ENCODE measurements at regions not wholly inside any gene's neighbourhood (a gene's known extent, or its start where the extent isn't known, plus 50 kb on each side); places are given as distances from the start of the nearest gene placed in this dataset.
"Not testable (repeated sequence)": the region's sequence is repeated elsewhere in the genome, so short reads cannot be mapped to it uniquely, and the experiment has no call there.

DNA sequence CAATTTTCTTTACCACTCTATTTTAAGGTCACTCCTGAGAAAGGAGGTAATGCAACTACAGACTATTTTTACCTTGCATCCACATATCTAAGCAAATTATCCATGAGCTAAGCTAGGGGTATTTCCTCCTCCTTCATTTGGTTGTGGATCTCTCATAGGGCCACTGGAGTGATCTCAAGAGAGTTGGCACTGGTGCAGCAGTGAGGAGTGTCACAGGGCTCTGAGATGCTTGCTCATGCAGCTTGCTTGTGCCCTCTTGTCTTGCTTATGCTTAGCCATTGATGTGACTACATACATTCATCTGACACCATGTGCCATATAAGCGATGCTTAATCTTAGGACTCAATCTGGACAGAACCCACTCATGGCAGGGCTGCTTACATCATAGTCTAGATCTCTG lies 950.3 kb downstream of the TSN start:
- TF ChIP-seq CTCF (IDR thresholded peaks at IDR 0.05; ENCODE audit: low read depth, low read length): no peak
- in situ Hi-C loops (cut with HindIII; ENCODE audit: low sequenced_read_pairs): no loop called here
- no peak overlapping the region for H3K4me3 ChIP-seq (ENCODE audit: low read depth, low read length)
- DNase-seq (ENCODE audit: low read depth, low spot score): no peak

GRCh38 chr2:122706757-122707223 lies 951.3 kb downstream of the TSN start:
- no peak overlapping the region for H3K4me3 ChIP-seq (ENCODE audit: low read depth, low read length)
- DNase-seq (ENCODE audit: low read depth, low spot score): no peak
- in situ Hi-C loops (cut with HindIII; ENCODE audit: low sequenced_read_pairs): no loop called here
- TF ChIP-seq CTCF (IDR thresholded peaks at IDR 0.05; ENCODE audit: low read depth, low read length): no peak

GRCh38 chr2:122707224-122707824 lies 951.9 kb downstream of the TSN start:
- in situ Hi-C loops (cut with HindIII; ENCODE audit: low sequenced_read_pairs): no loop called here
- no peak for TF ChIP-seq CTCF (IDR thresholded peaks at IDR 0.05; ENCODE audit: low read depth, low read length)
- no peak for DNase-seq (ENCODE audit: low read depth, low spot score)
- H3K4me3 ChIP-seq (ENCODE audit: low read depth, low read length): no peak overlapping the region

- no peak for DNase-seq (ENCODE audit: low read depth, low spot score)
- in situ Hi-C loops (cut with HindIII; ENCODE audit: low sequenced_read_pairs): no loop called here
Measured at GRCh38 chr2:122710049-122710448, 954.6 kb downstream of the TSN start.

GRCh38 chr2:122713800-122714199 lies 958.3 kb downstream of the TSN start:
- no peak for TF ChIP-seq CTCF (IDR thresholded peaks at IDR 0.05; ENCODE audit: low read depth, low read length)
- no peak for DNase-seq (ENCODE audit: low read depth, low spot score)
- in situ Hi-C loops (cut with HindIII; ENCODE audit: low sequenced_read_pairs): no loop called here
- H3K4me3 ChIP-seq (ENCODE audit: low read depth, low read length): no peak overlapping the region

More at GRCh38 chr2:122710049-122710448, 954.6 kb downstream of the TSN start:
- H3K4me3 ChIP-seq (ENCODE audit: low read depth, low read length): no peak overlapping the region
- no peak for TF ChIP-seq CTCF (IDR thresholded peaks at IDR 0.05; ENCODE audit: low read depth, low read length)

GRCh38 chr2:122720822-122721221 lies 965.4 kb downstream of the TSN start:
- H3K4me3 ChIP-seq (ENCODE audit: low read depth, low read length); DNase-seq (ENCODE audit: low read depth, low spot score); in situ Hi-C loops (cut with HindIII; ENCODE audit: low sequenced_read_pairs): not testable (repeated sequence)

GRCh38 chr2:122734766-122735424 lies 979.4 kb downstream of the TSN start:
- H3K4me3 ChIP-seq (ENCODE audit: low read depth, low read length): no peak overlapping the region
- in situ Hi-C loops (cut with HindIII; ENCODE audit: low sequenced_read_pairs): no loop called here
- peak; percentile 60 for DNase-seq (ENCODE audit: low read depth, low spot score)

More at GRCh38 chr2:122734766-122735424, 979.4 kb downstream of the TSN start:
- no peak for TF ChIP-seq CTCF (IDR thresholded peaks at IDR 0.05; ENCODE audit: low read depth, low read length)

Data from astrocyte of the spinal cord (primary cell).